ACC112 (cell line): ENCODE measurements at regions not wholly inside any gene's neighbourhood (a gene's known extent, or its start where the extent isn't known, plus 50 kb on each side); places are given as distances from the start of the nearest gene placed in this dataset.
"Not testable (repeated sequence)": the region's sequence is repeated elsewhere in the genome, so short reads cannot be mapped to it uniquely, and the experiment has no call there.

Source experiments
- H2AFZ ChIP-seq: fragments of 200-600 bp; sonication (generic); one replicate; pipeline ENCODE4 v1.6.0; 2017; ENCODE audit warnings: antibody characterized with exemption, low read length; ENCODE audit not compliant: unreplicated experiment
- H3K27ac ChIP-seq: fragments of 200-600 bp; sonication (generic); 2 replicates; pipeline ENCODE4 v1.5.1; 2014; ENCODE audit warnings: low read depth, mild to moderate bottlenecking, antibody characterized with exemption, low read length, moderate library complexity
- H3K27me3 ChIP-seq: fragments of 200-600 bp; sonication (generic); 2 replicates; pipeline ENCODE4 v1.6.1; 2014; ENCODE audit warnings: mild to moderate bottlenecking, antibody characterized with exemption, low read length, moderate library complexity, mixed read lengths; ENCODE audit not compliant: insufficient read depth
- H3K36me3 ChIP-seq: fragments of 200-600 bp; sonication (generic); 2 replicates; pipeline ENCODE4 v1.6.1; 2016; ENCODE audit warnings: mild to moderate bottlenecking, antibody characterized with exemption, low read length, moderate library complexity, mixed read lengths; ENCODE audit not compliant: insufficient read depth
- H3K4me1 ChIP-seq: fragments of 200-600 bp; sonication (generic); one replicate; pipeline ENCODE4 v1.6.1; 2016; ENCODE audit warnings: low read length, mixed read lengths; ENCODE audit not compliant: insufficient read depth, unreplicated experiment, control insufficient read depth
- H3K4me3 ChIP-seq: fragments of 200-600 bp; sonication (generic); 2 replicates; pipeline ENCODE4 v1.5.1; 2014; ENCODE audit warnings: mild to moderate bottlenecking, low read depth, low read length
- H3K79me2 ChIP-seq: fragments of 200-600 bp; sonication (generic); one replicate; pipeline ENCODE4 v1.6.0; 2016; ENCODE audit warnings: low read length; ENCODE audit not compliant: control insufficient read depth, unreplicated experiment, insufficient read depth

DNA sequence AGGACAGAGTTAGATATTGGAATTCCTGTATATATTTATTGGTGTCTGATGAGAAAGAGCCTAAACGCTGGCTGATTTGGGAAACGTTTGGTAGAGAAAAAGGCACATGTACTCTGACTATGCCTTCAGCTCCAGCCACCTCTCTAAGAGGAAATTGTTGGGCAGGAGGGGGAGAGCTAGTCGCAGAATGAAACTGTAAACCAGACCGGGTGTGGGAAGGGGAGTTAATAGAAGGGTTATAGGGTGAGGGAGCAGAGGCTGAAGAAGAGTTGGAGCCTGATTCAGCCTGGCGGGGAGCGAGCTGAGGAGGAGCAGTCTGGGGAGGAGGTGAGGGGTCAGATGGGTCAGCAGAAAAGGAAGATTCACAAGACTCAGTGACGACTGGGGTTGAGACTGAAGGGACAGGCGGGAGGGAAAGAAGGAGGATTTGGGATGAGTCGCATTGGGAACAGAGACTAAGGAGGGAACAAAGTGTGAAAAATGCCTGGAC is 54.2 kb upstream of the RHOU start:
- not testable (repeated sequence) for H3K27ac ChIP-seq, H3K4me3 ChIP-seq, H3K36me3 ChIP-seq, H3K4me1 ChIP-seq, H3K27me3 ChIP-seq, H3K79me2 ChIP-seq, H2AFZ ChIP-seq

DNA sequence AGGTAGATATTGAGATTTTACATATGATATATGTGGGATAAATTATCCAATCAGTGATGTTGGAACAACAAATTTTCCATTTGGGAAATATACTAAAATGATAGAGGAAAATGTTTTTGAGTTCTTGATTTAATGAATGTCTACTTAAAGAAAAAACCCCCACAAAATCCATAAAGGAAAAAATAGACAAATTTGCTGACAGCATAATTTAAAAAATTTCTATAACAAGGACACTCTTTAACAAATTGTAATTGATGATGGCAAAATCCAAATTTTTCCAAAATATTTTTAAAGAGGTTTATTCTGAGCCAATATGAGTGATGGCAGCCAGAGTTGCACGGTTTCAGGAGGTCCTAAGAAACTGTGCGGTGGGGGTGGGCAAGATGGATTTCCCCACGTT is 51.9 kb upstream of the RHOU start:
- H3K4me1 ChIP-seq, result peaks cover 9% of the 10 kb centered on the region
- no peaks in the 10 kb centered on the region for H3K79me2 ChIP-seq
- no peak overlapping the region for H3K27ac ChIP-seq
- no peaks in the 10 kb centered on the region for H3K36me3 ChIP-seq
- no peaks in the 10 kb centered on the region for H3K27me3 ChIP-seq
- H3K4me3 ChIP-seq, result no peak overlapping the region
- H2AFZ ChIP-seq, result no peak overlapping the region

GRCh38 chr1:228684607-228685006 is 50.7 kb upstream of the RHOU start:
- Histone ChIP-seq H3K36me3 (no peaks in the 10 kb centered on the region), H3K79me2 (no peaks in the 10 kb centered on the region), H3K27ac (no peak overlapping the region), H3K27me3 (no peaks in the 10 kb centered on the region), H2AFZ (peak overlapping the region; percentile 74), H3K4me3 (peak overlapping the region; percentile 56), H3K4me1 (peaks cover 9% of the 10 kb centered on the region)

GRCh38 chr1:228685081-228685660 is 50.1 kb upstream of the RHOU start:
- H3K36me3 ChIP-seq, result no peaks in the 10 kb centered on the region
- peak overlapping the region; percentile 74 for H2AFZ ChIP-seq
- H3K4me1 ChIP-seq, result peaks cover 9% of the 10 kb centered on the region
- no peak overlapping the region for H3K27ac ChIP-seq
- no peaks in the 10 kb centered on the region for H3K27me3 ChIP-seq
- H3K4me3 ChIP-seq, result no peak overlapping the region; the same call in 1 of the 2 replicates
- H3K79me2 ChIP-seq, result no peaks in the 10 kb centered on the region
